ENCODE measurements at regions not wholly inside any gene's neighbourhood (a gene's known extent, or its start where the extent isn't known, plus 50 kb on each side); places are given as distances from the start of the nearest gene placed in this dataset.

GRCh38 chr20:59515013-59515905, 89.1 kb upstream of the PHACTR3 start:
- TF ChIP-seq CTCF (IDR thresholded peaks at IDR 0.05) (peak; percentile 67 to 91 (median 81)), POLR2AphosphoS5 (IDR thresholded peaks at IDR 0.05) (no peak), POLR2A (IDR thresholded peaks at IDR 0.05) (no peak), EP300 (IDR thresholded peaks at IDR 0.05; ENCODE audit: low read depth) (no peak)

All from transverse colon (tissue), 4 donors.